GM23338 (cell line): ENCODE measurements at regions not wholly inside any gene's neighbourhood (a gene's known extent, or its start where the extent isn't known, plus 50 kb on each side); places are given as distances from the start of the nearest gene placed in this dataset.

Experiments used
- ATAC-seq: fragments of 200-7000 bp; cut with Tn5 transposase; 3 replicates; pipeline ENCODE4 v1.9.1; 2020
- DNase-seq: peaks from one replicate; pipeline ENCODE4 v3.0.0-alpha.2; 2015; ENCODE audit warnings: low spot score
- H2AFZ ChIP-seq: fragments of 200-600 bp; sonication (generic); 2 replicates; pipeline ENCODE4 v1.8.0; 2016; ENCODE audit warnings: antibody characterized with exemption, mild to moderate bottlenecking, moderate library complexity
- H3F3A ChIP-seq: fragments of 200-600 bp; sonication (generic); replicated peaks from 2 replicates; pipeline ENCODE4 v1.8.0; 2017; ENCODE audit warnings: antibody characterized with exemption, mixed run types, low read depth
- H3K27ac ChIP-seq: fragments of 200-600 bp; sonication (generic); 2 replicates; pipeline ENCODE4 v1.6.1; 2016; ENCODE audit warnings: low read depth
- H3K27me3 ChIP-seq: fragments of 200-600 bp; sonication (generic); 2 replicates; pipeline ENCODE4 v1.8.0; 2016; ENCODE audit warnings: mild to moderate bottlenecking, mixed run types, moderate library complexity; ENCODE audit not compliant: insufficient read depth
- H3K36me3 ChIP-seq: fragments of 200-600 bp; sonication (generic); 2 replicates; pipeline ENCODE4 v1.8.0; 2016; ENCODE audit warnings: mild to moderate bottlenecking; ENCODE audit not compliant: insufficient read depth
- H3K4me1 ChIP-seq: fragments of 200-600 bp; sonication (generic); 2 replicates; pipeline ENCODE4 v1.8.0; 2016; ENCODE audit warnings: mild to moderate bottlenecking, moderate library complexity; ENCODE audit not compliant: insufficient read depth
- H3K4me2 ChIP-seq: fragments of 200-600 bp; sonication (generic); 2 replicates; pipeline ENCODE4 v1.7.1; 2017; ENCODE audit warnings: mixed run types
- H3K4me3 ChIP-seq: fragments of 200-600 bp; sonication (generic); 2 replicates; pipeline ENCODE4 v1.6.1; 2016; ENCODE audit warnings: mixed run types
- H3K79me2 ChIP-seq: fragments of 200-600 bp; sonication (generic); replicated peaks from 2 replicates; pipeline ENCODE4 v1.8.0; 2017; ENCODE audit warnings: mild to moderate bottlenecking; ENCODE audit not compliant: insufficient read depth
- H3K9me2 ChIP-seq: fragments of 200-600 bp; sonication (generic); 2 replicates; pipeline ENCODE4 v1.8.0; 2017; ENCODE audit not compliant: insufficient read depth
- H4K20me1 ChIP-seq: fragments of 200-600 bp; sonication (generic); replicated peaks from 2 replicates; pipeline ENCODE4 v1.8.0; 2017; ENCODE audit warnings: mild to moderate bottlenecking; ENCODE audit not compliant: insufficient read depth
- H3K27ac Mint-ChIP-seq: 2 replicates; pipeline ENCODE4 v1.8.0; 2020; ENCODE audit warnings: inconsistent platforms, mild to moderate bottlenecking, moderate library complexity, mixed read lengths
- H3K27me3 Mint-ChIP-seq: 3 replicates; pipeline ENCODE4 v1.8.0; 2022; ENCODE audit warnings: low read depth, mild to moderate bottlenecking, moderate library complexity, mixed read lengths, inconsistent platforms; ENCODE audit not compliant: insufficient read depth, poor library complexity
- H3K36me3 Mint-ChIP-seq: 3 replicates; pipeline ENCODE4 v1.8.0; 2021; ENCODE audit warnings: low read depth, mild to moderate bottlenecking, inconsistent platforms, moderate library complexity, mixed read lengths
- H3K4me1 Mint-ChIP-seq: 3 replicates; pipeline ENCODE4 v1.8.0; 2020; ENCODE audit warnings: mild to moderate bottlenecking, inconsistent platforms, mixed read lengths
- H3K4me3 Mint-ChIP-seq: 3 replicates; pipeline ENCODE4 v1.8.0; 2021; ENCODE audit warnings: moderate library complexity, mild to moderate bottlenecking, inconsistent platforms, mixed read lengths
- H3K9me3 Mint-ChIP-seq: 3 replicates; pipeline ENCODE4 v1.8.0; 2020; ENCODE audit warnings: moderate library complexity, mild to moderate bottlenecking, inconsistent platforms, mixed read lengths
- CREB1 ChIP-seq: fragments of 250-450 bp; sonication (Bioruptor Pico); IDR thresholded peaks from 2 replicates; pipeline ENCODE4 v1.5.0; 2020; ENCODE audit warnings: low read depth, mild to moderate bottlenecking, moderate library complexity
- ETS1 ChIP-seq: IDR thresholded peaks from 2 replicates; pipeline ENCODE4 v1.6.1; 2016; ENCODE audit warnings: antibody characterized with exemption
- EZH2phosphoT487 ChIP-seq: fragments of 200-600 bp; sonication (generic); IDR thresholded peaks from one replicate; pipeline ENCODE4 v1.8.1; 2018; ENCODE audit warnings: antibody characterized with exemption; ENCODE audit not compliant: unreplicated experiment
- NANOG ChIP-seq: IDR thresholded peaks from 2 replicates; pipeline ENCODE4 v1.6.1; 2016; ENCODE audit warnings: antibody characterized with exemption, borderline replicate concordance
- POLR2AphosphoS5 ChIP-seq: IDR thresholded peaks from 2 replicates; pipeline ENCODE4 v1.6.1; 2016; ENCODE audit warnings: antibody characterized with exemption, low read depth
- ZNF462 ChIP-seq: fragments of 250-450 bp; sonication (Bioruptor Pico); IDR thresholded peaks from 2 replicates; pipeline ENCODE4 v1.5.0; 2020; ENCODE audit warnings: mild to moderate bottlenecking, moderate library complexity

GRCh38 chr6:140794544-140794943 is 1338.2 kb upstream of the GJE1 start (continued):
- no peak for TF ChIP-seq ETS1
- no peak for TF ChIP-seq ZNF462
- TF ChIP-seq EZH2phosphoT487, result no peak
- TF ChIP-seq CREB1 (CRISPR knock-in tag), result no peak

GRCh38 chr6:140790109-140790508 is 1342.6 kb upstream of the GJE1 start:
- Histone ChIP-seq H3K4me3 (no peak overlapping the region), H3K27ac (no peak overlapping the region), H3K27me3 (no peaks in the 10 kb centered on the region), H3K4me1 (no peaks in the 10 kb centered on the region), H3K4me2 (no peak overlapping the region), H2AFZ (no peak overlapping the region), H3K79me2 (no peaks in the 10 kb centered on the region), H3K9me2 (no peaks in the 10 kb centered on the region), H4K20me1 (no peaks in the 10 kb centered on the region), H3K36me3 (no peaks in the 10 kb centered on the region), H3F3A (no peaks in the 10 kb centered on the region)
- Mint-ChIP-seq H3K36me3 (no peaks in the 10 kb centered on the region), H3K4me1 (no peaks in the 10 kb centered on the region), H3K27ac (no peak overlapping the region), H3K4me3 (no peak overlapping the region), H3K9me3 (no peaks in the 10 kb centered on the region), H3K27me3 (peaks cover 1% of the 10 kb centered on the region)
- no peak for TF ChIP-seq ZNF462
- TF ChIP-seq NANOG, result no peak
- no peak for TF ChIP-seq POLR2AphosphoS5
- DNase-seq (no peak), ATAC-seq (no peak)
